H4 (cell line): ENCODE measurements at regions not wholly inside any gene's neighbourhood (a gene's known extent, or its start where the extent isn't known, plus 50 kb on each side); places are given as distances from the start of the nearest gene placed in this dataset.

Experiments used
- DNase-seq: peaks from one replicate; pipeline ENCODE4 v3.0.0-alpha.2; 2015; ENCODE audit warnings: low spot score

DNA sequence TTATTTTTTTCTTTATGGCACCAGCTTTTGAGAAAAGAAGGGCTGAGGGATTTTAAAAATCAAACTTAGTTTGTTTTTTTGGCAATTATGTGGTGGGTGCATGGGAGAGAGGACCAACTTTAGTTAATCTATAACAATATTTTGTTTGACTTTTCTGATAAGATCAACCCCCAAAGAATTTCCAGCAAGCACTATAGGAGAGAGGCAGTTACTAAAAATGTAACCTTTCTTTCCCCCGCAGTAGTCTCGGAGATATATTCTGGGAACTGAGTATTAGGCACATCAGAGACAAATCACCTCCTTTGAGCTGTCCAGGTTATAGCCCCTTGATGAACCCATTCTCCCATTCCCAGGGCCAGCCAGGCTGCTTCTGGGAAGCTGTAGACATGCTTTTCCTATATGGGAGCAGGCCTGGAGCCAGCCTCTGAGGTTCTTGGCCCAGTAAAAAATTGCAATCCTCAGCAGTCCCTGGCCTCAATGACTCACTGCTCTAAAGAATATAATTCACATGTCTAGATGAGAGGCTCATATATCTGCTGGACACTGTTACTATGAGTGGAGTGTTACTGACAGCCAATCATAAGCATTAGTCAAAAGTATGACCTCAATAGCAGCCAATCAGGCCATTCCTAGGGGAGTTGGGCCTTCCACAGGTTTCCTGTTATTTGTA lies 138.3 kb upstream of the AGBL1 start:
- DNase-seq: peak; percentile 35

- no peak for DNase-seq
Observed at GRCh38 chr15:85942632-85943031, 137.0 kb upstream of the AGBL1 start.

DNA sequence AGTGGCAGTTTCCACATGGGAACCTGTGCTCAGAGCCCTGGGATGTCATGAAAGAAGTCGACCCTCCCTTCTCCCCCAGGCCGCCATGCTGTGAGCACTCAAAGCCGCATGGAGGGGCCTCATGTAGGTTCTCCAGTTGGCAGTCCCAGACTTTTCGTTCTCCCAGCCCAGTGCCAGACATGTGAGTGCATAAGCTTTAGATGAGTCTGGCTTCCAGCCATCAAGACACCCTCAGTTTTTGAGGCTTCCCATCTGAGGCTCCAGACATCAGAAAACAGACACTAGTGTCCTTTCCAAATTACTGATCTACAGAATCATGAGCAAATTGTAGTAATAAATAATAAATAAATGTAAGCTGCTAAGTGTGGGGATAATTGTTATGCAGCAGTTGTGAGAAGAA lies 136.5 kb upstream of the AGBL1 start:
- no peak for DNase-seq

DNA sequence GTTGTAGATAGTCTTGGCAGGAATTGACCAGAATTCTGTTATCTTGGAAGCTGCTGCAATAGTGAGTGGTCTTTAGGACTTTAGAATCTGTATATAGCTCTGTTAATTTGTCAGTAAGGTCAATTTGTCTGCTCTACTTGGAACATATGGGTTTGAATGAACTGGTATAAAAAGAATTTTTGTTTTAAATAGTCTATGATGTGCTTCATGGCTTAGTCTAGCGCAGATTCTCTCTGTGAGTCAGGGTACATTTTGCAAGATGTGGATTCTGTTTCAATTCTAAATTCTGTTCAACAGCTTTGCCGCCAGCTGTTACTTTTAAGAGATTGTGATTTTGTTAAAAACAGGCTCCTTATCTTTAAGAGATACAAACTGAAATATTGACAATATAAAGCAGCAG lies 135.9 kb upstream of the AGBL1 start:
- DNase-seq: no peak

DNA sequence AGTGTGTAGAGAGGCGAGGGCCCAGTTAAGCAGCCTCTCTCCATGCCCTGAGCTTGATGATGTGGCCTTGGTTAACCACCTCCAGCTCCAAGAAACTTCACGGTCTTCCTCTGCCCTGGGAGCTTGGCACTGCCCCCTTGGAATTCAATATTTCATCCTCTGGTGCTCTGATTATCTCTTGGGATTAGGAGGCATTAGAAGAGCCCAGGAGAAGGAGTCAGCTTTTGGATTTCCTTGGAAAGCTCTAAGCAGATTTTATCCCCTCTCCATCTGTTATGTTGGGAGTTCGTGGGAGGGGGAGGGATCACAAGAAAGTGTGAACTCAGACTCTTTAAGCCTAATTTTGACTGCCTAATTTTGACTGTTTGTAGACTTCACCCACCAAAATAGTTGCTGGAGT lies 132.7 kb upstream of the AGBL1 start:
- no peak for DNase-seq

DNA sequence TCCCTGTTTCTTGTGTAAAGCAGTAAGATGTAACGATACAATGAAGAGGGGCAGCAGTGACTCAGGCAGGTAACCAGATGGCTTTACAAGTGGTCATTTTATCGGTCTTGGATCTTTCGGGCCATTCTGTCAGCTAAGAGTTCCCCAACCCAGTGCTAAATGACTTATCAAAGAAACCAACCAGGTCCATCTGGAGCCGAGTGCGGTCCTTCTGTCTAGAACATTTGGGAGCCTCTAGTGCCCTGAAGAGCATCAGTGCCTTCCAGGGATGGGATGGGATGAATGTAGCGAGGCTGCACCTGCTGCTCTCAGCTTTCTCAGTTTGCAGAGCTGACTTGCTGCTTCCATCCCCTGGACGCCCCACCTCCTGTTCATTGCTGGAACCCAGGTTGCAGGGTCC lies 131.7 kb upstream of the AGBL1 start:
- DNase-seq: no peak

DNA sequence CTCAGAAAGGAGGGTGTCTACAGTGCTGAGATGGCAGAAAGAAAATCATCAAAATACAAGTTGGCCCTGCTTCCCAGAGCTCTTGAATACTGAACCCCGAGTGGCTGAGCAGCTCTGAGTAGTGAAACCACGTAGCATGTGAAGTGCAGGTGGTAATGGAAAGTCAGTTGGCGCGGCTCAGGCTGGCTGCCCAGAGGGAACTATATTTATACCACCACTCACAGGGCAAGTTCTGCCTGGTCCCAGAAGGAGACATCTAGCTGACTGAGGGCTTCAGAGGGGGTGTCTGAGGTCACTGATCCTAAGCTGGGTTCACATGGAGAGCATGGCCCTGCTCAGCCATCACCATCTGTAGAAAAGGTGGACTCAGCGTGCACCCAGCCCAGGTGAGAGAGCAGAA lies 129.6 kb upstream of the AGBL1 start:
- DNase-seq: no peak

- no peak for DNase-seq
Observed at GRCh38 chr15:85954586-85954985, 125.1 kb upstream of the AGBL1 start.

GRCh38 chr15:85955501-85956391 lies 123.9 kb upstream of the AGBL1 start:
- no peak for DNase-seq

GRCh38 chr15:85956532-85957275 lies 123.0 kb upstream of the AGBL1 start:
- DNase-seq: peak; percentile 22

DNA sequence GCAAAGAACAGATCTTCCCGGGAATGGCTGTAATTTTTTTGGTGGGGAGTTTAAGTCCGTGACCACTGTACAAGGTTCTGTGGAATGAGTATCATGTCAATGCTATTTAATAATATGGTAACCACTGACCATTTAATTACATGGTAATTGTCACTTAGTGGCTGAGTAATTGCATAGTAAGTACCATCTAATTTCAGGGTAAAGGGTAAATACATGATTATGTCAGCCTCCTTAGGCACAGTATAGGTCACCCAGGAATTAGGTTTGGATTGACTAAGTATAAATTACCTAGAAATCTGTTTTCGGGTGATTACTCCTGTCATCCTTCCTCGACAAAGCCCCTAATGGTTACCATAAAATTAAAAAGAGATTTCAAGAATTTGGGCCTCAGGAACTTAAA lies 120.1 kb upstream of the AGBL1 start:
- DNase-seq: no peak

GRCh38 chr15:85960381-85960780 lies 119.3 kb upstream of the AGBL1 start:
- no peak for DNase-seq

GRCh38 chr15:85961821-85962220 lies 117.8 kb upstream of the AGBL1 start:
- DNase-seq: no peak

- DNase-seq: no peak
Observed at GRCh38 chr15:85963262-85963760, 116.4 kb upstream of the AGBL1 start.

DNA sequence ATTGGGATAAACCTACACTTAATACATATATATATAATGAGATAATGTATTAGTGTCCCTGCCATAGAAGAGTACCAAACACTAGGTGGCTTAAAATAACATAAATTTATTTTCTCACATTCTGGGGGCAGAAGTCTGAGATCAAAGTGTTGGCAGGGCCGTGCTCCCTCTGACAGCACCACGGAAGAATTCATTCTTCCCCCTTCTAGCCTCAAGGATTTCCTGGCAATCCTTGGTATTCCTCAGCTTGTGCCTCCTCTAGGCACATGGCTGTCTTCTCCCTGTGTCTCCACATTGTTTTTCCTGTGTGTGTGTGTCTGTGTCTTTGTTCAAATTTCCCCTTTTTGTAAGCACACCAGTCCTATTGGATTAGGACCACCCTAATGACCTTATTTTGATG lies 115.2 kb upstream of the AGBL1 start:
- no peak for DNase-seq

- DNase-seq: no peak
Observed at GRCh38 chr15:85967553-85967952, 112.1 kb upstream of the AGBL1 start.

DNA sequence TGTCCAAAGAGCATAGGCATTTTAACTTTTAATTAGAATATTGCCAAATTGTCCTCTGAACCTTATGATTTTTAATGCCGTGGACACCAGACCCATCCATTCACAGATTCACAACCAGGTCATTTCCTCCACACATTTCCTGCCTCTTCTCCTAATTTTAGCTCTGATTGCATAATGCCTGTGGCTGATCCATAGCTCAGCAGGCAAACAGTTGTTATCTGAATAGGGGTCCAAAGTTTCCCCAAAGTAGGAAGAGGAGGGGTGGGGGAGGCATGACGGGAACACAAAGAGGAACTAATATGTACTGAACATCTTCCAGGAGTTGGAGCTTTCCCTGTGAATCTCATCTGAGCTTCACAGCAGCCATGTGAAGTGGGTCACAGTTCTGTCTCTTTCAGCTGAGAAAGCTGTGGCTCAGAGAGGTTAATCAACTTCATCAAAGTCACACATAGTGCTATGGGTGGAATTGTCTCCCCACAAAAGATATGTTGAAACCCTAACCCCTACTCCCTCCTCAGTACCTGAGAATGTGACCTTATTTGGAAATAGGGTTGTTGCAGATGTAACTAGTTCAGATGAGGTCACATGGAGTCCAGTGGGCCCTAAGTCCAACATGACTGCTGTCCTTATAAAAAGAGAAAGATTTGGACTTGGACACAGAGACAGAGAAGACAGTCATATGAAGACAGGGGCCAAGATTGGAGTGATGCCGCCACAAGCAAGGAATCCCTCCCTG lies 106.7 kb upstream of the AGBL1 start:
- no peak for DNase-seq

GRCh38 chr15:85973584-85974347 lies 105.9 kb upstream of the AGBL1 start:
- DNase-seq: no peak

- DNase-seq: no peak
Observed at GRCh38 chr15:85974348-85974705, 105.3 kb upstream of the AGBL1 start.

DNA sequence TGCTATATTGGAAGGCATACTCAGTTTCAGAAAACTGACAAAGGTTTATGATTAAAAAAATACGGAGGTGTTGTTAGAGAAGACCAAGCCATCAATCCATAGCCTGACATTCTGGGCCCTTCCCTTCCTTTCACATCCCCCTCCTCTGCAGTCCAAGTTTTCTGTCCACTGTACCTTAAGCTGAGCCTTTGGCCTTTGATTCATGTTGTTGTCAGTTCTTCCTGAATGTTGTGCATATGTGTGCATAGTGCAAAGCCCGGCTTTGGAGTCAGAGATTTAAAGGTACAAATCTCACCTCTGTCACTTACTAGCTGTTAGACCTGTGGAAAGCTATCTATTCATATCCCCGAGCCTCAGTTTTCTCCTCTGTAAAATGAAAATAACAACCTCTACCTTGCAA lies 104.9 kb upstream of the AGBL1 start:
- no peak for DNase-seq

- DNase-seq: no peak
Observed at GRCh38 chr15:85976102-85976501, 103.6 kb upstream of the AGBL1 start.
